HG03196 (cell line): ENCODE measurements at regions not wholly inside any gene's neighbourhood (a gene's known extent, or its start where the extent isn't known, plus 50 kb on each side); places are given as distances from the start of the nearest gene placed in this dataset.

Experiments used
- ATAC-seq: cut with Tn5 transposase; IDR thresholded peaks from one replicate; pipeline ENCODE4 v1.9.1; 2021; ENCODE audit not compliant: unreplicated experiment

DNA sequence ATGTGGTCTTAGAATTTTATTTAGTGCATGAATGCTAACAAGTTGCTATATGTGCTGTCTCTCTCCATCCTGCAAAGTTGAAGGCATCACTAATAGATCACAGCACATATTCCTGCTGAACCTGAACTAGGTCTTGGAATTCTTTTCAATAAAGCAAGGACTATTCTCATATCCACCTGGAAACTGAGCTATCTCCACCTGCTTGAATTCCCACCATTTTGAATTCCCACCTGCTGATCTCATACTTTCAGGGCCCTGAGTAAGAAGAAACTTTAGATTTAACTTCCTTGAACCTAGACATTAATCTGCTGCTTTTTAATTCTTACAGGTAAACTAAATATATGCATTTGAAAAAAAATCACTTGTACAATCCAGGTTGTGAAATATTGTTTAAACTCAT is 445.3 kb upstream of the CCL2 start:
- no peak for ATAC-seq

- no peak for ATAC-seq
Measured at GRCh38 chr17:33811004-33811760, 443.9 kb upstream of the CCL2 start.

GRCh38 chr17:33811984-33812577 is 443.0 kb upstream of the CCL2 start:
- no peak for ATAC-seq

DNA sequence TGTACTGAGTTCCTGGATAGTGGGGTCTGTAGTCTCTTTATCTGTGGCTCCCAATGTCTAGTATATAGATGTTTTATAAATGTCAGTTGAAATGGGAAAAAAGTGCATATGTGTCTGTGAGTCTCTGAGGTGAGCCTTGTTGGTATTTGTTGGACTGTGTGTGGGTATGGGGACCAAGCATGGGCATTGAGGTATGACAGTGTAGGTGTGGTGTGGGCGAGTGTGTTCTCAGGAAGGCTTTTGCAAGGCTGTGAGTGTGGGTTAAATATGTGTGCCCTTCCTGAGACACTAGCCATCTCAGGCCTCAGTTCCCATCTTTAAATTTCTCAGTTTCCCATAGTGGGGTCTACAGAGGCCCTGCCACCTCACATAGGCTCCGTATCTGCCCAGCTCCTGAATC is 440.2 kb upstream of the CCL2 start:
- ATAC-seq: no peak

GRCh38 chr17:33816036-33816435 is 439.0 kb upstream of the CCL2 start:
- ATAC-seq: no peak

GRCh38 chr17:33816842-33817617 is 438.1 kb upstream of the CCL2 start:
- no peak for ATAC-seq

DNA sequence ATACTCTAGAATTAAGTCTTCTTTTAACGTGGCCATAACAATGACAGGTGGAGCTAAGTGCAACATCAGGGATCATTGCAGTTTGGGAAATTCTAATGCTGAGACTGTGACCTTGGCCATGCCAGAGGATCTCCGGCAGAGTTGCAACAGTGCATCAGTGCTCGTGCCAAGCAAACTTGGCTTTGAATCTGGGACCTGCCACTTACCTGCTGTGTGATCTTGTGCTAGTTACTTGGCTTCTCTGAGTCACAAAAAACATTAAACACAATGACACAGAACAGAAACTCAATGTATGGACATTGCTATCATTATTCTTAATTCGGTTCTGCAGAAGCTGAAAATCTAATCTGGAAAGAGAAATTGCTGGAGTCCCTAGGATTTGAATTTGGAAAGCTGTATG is 435.5 kb upstream of the CCL2 start:
- ATAC-seq: no peak

DNA sequence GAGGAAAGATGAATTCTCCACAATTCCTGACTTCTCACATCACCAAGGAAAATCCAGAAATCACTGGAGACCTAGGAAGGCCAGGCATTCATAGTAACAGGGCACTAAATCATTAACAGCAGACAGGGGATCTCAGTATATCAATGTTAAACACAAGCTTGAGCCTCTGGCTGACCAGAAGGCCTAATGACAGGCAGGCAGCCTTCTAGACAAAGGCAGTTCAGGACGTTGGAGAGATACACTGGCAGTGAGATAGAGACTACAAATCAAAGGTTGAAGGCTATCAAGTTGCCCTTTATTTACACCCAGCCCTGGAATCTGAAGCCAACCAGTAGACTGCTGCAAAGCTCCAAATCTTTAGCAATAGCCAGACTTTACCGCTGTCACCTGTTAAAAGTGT is 422.8 kb upstream of the CCL2 start:
- no peak for ATAC-seq

DNA sequence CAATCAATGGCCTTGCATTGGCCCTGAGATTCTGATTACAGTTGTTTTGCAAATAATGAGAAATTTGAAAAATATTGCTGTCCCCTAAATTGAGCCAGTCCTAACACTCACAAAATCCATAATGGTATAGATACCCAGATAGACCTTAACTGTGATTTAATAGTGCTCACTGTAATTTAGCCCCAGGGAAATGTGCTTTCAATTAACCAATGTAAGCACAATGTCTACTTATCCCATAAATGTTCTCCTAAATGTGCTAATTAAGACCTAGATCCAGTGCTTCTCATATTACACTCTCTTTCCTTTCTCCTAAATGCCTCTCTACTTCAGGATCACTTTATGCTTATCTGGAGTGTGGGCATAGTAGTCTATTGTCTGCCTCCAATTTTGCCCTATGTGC is 417.8 kb upstream of the CCL2 start:
- ATAC-seq: no peak

DNA sequence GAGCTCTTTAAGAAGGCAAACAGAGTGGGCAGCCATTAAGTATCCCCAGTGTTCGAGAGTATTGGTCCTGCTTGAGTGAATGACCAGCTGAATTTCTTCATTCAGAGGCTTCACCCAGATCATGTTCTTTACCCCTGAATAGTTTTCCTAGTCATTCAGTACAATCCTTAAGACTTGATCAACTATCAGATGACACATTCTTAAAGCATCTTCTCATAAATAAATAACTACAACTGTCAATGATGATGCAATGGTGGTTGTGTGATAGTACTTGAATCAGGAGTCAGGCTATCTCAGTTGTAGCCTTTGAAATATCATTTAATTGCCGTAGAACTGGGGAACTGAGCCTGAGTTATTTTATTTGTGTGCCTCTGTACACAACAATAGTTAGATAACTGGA is 416.8 kb upstream of the CCL2 start:
- no peak for ATAC-seq

GRCh38 chr17:33847900-33848299 is 407.2 kb upstream of the CCL2 start:
- ATAC-seq: no peak

GRCh38 chr17:33848433-33848832 is 406.7 kb upstream of the CCL2 start:
- no peak for ATAC-seq

DNA sequence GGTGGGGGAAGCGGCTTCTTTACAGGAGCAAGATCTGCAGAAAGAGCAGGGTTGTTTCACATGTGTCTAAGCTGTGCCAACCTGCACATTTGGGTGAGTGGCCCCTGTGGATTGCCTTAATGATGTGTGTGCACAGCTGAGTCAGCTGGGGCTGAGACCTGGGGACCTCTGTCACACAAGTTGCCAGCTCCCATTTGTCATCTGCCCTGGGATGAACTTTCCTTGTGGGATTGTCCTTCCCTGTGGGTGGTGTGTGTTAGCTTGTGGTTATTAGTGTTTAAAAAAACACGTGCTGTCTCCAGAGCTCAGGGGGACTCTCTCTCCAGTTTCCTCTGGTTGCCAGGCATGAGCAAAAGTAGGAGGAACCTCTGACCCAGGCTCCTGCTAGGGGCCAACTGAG is 400.5 kb upstream of the CCL2 start:
- no peak for ATAC-seq

DNA sequence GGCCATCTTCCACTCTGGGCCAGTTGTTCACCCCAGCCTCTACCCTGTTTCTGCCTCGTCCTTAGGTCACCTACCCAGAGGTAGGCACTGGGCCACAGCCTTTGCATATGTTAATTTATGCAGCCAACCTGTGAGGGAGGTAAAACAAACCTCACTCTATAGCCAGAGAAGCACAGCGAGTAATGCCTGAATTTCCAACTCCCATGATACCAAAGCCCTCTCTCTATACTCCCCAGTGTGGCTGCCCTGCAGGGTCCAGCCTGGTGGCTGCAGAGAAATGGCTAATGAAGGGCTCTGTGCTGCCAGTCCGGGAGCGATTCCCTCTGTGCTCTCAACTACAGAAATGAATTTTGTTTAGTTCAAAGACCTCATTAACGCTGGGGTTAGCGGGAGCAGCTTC is 397.0 kb upstream of the CCL2 start:
- ATAC-seq: no peak

DNA sequence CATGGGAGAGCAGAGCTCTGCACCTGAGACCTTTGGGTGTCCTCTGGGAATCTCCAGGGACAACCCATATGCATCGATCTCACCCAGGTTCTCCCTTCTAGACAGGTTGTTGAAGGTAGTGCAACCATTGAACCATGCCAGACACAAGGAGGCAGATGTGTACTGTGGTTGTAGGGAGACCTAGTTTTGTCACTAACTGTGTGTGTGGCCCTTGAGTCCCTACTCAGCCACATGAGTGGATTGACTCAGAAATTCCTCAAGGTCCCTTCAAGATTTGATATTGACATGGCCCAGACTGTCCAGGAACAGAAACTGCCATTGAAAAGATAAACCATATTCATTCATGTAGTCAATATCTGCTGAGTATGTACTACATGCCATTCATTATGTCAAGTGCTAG is 396.4 kb upstream of the CCL2 start:
- no peak for ATAC-seq

GRCh38 chr17:33862772-33863602 is 392.1 kb upstream of the CCL2 start:
- ATAC-seq: no peak

- no peak for ATAC-seq
Measured at GRCh38 chr17:33864758-33865229, 390.3 kb upstream of the CCL2 start.

DNA sequence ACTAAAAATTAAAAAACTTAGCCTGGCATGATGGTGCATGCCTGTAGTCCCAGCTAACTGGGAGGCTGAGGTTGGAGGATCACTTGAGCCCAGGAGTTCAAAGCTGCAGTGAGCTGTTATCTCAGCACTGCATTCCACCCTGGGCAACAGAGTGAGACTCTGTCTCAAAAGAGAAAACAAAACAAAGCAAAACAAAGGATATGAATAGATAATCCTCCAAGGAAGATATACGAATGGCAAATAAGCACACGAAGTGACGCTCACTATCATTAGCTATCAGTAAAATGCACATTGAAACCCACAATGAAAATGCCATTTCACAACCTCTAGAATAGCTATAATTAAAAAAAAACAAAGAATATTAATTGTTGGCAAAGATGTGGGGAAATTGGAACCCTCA is 386.2 kb upstream of the CCL2 start:
- ATAC-seq: no peak

DNA sequence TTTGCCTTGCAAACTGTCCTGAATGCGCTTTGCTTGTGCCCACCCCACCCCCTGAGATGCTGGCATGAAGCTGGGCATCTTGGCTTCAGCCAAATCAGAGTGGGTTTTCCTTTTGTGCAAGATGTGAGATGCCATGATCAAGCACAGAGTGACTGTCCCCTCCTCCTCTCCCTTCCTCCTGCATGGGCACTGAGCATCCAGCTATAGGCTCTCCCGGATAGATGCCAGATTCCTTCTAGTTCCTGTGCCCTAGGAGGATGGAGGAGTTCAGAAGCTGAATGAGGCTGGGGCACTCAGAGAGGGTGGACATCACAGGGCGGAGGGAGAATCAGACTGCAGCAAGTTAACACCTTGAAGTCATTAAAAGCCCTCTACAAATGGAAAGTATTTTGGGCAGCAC is 384.1 kb upstream of the CCL2 start:
- ATAC-seq: no peak

GRCh38 chr17:33871720-33872540 is 383.2 kb upstream of the CCL2 start:
- ATAC-seq: no peak
